ENCODE measurements at regions not wholly inside any gene's neighbourhood (a gene's known extent, or its start where the extent isn't known, plus 50 kb on each side); places are given as distances from the start of the nearest gene placed in this dataset.

DNA sequence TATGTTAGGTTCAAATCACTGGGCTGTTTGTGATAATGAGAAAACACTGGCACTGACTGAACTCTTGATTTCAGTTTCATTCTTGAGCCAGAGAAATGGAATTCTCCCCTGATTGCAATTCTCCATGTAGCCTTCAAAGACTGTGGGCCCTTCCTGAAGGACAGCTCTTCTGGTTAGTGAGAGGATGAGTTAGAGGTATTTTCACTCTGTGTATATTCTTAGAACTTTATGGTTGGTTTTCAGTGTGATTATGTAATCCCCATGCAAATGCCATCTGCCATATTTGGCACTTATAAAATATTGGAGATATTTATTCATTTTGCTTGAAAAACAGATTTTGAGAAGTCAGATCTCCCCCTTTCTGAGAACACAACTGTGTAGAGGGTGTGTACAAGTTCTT is 323.7 kb downstream of the SLC4A3 start:
- TF ChIP-seq EZH2 (IDR thresholded peaks at IDR 0.05; ENCODE audit: borderline replicate concordance, insufficient read depth, low read length, poor library complexity, severe bottlenecking) (no peak), EP300 (conservative IDR thresholded peaks at IDR 0.05; ENCODE audit: poor library complexity, severe bottlenecking) (no peak), POLR2AphosphoS5 (IDR thresholded peaks at IDR 0.05) (no peak), TAF1 (IDR thresholded peaks at IDR 0.05; ENCODE audit: low read depth) (no peak)
- TF ChIP-seq, protein P1, sequence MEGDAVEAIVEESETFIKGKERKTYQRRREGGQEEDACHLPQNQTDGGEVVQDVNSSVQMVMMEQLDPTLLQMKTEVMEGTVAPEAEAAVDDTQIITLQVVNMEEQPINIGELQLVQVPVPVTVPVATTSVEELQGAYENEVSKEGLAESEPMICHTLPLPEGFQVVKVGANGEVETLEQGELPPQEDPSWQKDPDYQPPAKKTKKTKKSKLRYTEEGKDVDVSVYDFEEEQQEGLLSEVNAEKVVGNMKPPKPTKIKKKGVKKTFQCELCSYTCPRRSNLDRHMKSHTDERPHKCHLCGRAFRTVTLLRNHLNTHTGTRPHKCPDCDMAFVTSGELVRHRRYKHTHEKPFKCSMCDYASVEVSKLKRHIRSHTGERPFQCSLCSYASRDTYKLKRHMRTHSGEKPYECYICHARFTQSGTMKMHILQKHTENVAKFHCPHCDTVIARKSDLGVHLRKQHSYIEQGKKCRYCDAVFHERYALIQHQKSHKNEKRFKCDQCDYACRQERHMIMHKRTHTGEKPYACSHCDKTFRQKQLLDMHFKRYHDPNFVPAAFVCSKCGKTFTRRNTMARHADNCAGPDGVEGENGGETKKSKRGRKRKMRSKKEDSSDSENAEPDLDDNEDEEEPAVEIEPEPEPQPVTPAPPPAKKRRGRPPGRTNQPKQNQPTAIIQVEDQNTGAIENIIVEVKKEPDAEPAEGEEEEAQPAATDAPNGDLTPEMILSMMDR (IDR thresholded peaks at IDR 0.05; ENCODE audit: poor library complexity, severe bottlenecking), result no peak
- TF ChIP-seq, protein P2, sequence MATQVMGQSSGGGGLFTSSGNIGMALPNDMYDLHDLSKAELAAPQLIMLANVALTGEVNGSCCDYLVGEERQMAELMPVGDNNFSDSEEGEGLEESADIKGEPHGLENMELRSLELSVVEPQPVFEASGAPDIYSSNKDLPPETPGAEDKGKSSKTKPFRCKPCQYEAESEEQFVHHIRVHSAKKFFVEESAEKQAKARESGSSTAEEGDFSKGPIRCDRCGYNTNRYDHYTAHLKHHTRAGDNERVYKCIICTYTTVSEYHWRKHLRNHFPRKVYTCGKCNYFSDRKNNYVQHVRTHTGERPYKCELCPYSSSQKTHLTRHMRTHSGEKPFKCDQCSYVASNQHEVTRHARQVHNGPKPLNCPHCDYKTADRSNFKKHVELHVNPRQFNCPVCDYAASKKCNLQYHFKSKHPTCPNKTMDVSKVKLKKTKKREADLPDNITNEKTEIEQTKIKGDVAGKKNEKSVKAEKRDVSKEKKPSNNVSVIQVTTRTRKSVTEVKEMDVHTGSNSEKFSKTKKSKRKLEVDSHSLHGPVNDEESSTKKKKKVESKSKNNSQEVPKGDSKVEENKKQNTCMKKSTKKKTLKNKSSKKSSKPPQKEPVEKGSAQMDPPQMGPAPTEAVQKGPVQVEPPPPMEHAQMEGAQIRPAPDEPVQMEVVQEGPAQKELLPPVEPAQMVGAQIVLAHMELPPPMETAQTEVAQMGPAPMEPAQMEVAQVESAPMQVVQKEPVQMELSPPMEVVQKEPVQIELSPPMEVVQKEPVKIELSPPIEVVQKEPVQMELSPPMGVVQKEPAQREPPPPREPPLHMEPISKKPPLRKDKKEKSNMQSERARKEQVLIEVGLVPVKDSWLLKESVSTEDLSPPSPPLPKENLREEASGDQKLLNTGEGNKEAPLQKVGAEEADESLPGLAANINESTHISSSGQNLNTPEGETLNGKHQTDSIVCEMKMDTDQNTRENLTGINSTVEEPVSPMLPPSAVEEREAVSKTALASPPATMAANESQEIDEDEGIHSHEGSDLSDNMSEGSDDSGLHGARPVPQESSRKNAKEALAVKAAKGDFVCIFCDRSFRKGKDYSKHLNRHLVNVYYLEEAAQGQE (IDR thresholded peaks at IDR 0.05; ENCODE audit: borderline replicate concordance), result no peak
